ENCODE measurements at regions not wholly inside any gene's neighbourhood (a gene's known extent, or its start where the extent isn't known, plus 50 kb on each side); places are given as distances from the start of the nearest gene placed in this dataset.

DNA sequence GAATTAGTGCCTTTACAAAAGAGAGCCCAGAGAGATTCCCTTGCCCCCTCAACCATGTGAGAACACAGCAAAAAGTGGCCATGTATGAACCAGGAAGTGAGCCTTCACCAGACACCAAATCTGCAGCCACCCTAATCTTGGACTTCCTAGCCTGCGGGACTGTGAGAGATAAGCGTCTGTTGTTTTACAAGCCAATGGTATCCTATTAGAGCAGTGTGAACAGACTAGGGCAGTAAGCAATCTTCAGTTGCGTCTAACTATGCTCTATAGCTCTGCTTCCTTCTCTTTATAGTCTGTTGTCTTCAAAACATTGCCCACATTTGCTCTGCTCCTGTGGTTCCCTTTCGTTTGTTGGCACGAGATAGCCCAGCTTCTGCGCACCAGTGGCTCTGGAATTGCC lies 109.5 kb upstream of the FNDC3A start (continued):
- TF ChIP-seq, protein P1, sequence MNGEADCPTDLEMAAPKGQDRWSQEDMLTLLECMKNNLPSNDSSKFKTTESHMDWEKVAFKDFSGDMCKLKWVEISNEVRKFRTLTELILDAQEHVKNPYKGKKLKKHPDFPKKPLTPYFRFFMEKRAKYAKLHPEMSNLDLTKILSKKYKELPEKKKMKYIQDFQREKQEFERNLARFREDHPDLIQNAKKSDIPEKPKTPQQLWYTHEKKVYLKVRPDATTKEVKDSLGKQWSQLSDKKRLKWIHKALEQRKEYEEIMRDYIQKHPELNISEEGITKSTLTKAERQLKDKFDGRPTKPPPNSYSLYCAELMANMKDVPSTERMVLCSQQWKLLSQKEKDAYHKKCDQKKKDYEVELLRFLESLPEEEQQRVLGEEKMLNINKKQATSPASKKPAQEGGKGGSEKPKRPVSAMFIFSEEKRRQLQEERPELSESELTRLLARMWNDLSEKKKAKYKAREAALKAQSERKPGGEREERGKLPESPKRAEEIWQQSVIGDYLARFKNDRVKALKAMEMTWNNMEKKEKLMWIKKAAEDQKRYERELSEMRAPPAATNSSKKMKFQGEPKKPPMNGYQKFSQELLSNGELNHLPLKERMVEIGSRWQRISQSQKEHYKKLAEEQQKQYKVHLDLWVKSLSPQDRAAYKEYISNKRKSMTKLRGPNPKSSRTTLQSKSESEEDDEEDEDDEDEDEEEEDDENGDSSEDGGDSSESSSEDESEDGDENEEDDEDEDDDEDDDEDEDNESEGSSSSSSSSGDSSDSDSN (IDR thresholded peaks at IDR 0.05; ENCODE audit: borderline replicate concordance in 1 of 2, low read depth in 2 of 2, low read length in 2 of 2), result no peak
- TF ChIP-seq HDAC3 (IDR thresholded peaks at IDR 0.05; ENCODE audit: borderline replicate concordance, partially characterized antibody) (no peak), ZNF551 (CRISPR knock-in tag; IDR thresholded peaks at IDR 0.05) (no peak), NR2C2 (CRISPR knock-in tag; IDR thresholded peaks at IDR 0.05) (no peak), NR2C2 (tag; IDR thresholded peaks at IDR 0.05) (no peak), KLF6 (CRISPR knock-in tag; IDR thresholded peaks at IDR 0.05; ENCODE audit: borderline replicate concordance) (no peak), POLR2G (IDR thresholded peaks at IDR 0.05; ENCODE audit: low read depth, low read length) (no peak), TRIM28 (IDR thresholded peaks at IDR 0.05) (no peak), ZNF584 (CRISPR knock-in tag; IDR thresholded peaks at IDR 0.05; ENCODE audit: low read depth) (0 out of 2 replicates have a peak, but pooled peaks have one; percentile 34), ETS2 (tag; IDR thresholded peaks at IDR 0.05; ENCODE audit: borderline replicate concordance, poor library complexity, severe bottlenecking) (no peak), SMARCC2 (IDR thresholded peaks at IDR 0.05; ENCODE audit: low read depth) (no peak), NBN (IDR thresholded peaks at IDR 0.05; ENCODE audit: low read depth) (no peak), RAD21 (CRISPR knock-in tag; conservative IDR thresholded peaks at IDR 0.05 in 1 of 2, IDR thresholded peaks at IDR 0.05 in 1 of 2) (no peak), TBL1XR1 (IDR thresholded peaks at IDR 0.05; ENCODE audit: low read length in 2 of 2) (no peak)
- TF ChIP-seq, protein P2, sequence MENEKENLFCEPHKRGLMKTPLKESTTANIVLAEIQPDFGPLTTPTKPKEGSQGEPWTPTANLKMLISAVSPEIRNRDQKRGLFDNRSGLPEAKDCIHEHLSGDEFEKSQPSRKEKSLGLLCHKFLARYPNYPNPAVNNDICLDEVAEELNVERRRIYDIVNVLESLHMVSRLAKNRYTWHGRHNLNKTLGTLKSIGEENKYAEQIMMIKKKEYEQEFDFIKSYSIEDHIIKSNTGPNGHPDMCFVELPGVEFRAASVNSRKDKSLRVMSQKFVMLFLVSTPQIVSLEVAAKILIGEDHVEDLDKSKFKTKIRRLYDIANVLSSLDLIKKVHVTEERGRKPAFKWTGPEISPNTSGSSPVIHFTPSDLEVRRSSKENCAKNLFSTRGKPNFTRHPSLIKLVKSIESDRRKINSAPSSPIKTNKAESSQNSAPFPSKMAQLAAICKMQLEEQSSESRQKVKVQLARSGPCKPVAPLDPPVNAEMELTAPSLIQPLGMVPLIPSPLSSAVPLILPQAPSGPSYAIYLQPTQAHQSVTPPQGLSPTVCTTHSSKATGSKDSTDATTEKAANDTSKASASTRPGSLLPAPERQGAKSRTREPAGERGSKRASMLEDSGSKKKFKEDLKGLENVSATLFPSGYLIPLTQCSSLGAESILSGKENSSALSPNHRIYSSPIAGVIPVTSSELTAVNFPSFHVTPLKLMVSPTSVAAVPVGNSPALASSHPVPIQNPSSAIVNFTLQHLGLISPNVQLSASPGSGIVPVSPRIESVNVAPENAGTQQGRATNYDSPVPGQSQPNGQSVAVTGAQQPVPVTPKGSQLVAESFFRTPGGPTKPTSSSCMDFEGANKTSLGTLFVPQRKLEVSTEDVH (IDR thresholded peaks at IDR 0.05; ENCODE audit: low read depth, partially characterized antibody), result no peak
- TF ChIP-seq, protein P3, sequence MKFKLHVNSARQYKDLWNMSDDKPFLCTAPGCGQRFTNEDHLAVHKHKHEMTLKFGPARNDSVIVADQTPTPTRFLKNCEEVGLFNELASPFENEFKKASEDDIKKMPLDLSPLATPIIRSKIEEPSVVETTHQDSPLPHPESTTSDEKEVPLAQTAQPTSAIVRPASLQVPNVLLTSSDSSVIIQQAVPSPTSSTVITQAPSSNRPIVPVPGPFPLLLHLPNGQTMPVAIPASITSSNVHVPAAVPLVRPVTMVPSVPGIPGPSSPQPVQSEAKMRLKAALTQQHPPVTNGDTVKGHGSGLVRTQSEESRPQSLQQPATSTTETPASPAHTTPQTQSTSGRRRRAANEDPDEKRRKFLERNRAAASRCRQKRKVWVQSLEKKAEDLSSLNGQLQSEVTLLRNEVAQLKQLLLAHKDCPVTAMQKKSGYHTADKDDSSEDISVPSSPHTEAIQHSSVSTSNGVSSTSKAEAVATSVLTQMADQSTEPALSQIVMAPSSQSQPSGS (CRISPR knock-in tag; IDR thresholded peaks at IDR 0.05), result no peak
- TF ChIP-seq, protein P4, sequence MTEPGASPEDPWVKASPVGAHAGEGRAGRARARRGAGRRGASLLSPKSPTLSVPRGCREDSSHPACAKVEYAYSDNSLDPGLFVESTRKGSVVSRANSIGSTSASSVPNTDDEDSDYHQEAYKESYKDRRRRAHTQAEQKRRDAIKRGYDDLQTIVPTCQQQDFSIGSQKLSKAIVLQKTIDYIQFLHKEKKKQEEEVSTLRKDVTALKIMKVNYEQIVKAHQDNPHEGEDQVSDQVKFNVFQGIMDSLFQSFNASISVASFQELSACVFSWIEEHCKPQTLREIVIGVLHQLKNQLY (CRISPR knock-in tag; conservative IDR thresholded peaks at IDR 0.05), result no peak
- TF ChIP-seq, protein P5, sequence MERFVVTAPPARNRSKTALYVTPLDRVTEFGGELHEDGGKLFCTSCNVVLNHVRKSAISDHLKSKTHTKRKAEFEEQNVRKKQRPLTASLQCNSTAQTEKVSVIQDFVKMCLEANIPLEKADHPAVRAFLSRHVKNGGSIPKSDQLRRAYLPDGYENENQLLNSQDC (CRISPR knock-in tag; IDR thresholded peaks at IDR 0.05), result no peak
- TF ChIP-seq, protein P6, sequence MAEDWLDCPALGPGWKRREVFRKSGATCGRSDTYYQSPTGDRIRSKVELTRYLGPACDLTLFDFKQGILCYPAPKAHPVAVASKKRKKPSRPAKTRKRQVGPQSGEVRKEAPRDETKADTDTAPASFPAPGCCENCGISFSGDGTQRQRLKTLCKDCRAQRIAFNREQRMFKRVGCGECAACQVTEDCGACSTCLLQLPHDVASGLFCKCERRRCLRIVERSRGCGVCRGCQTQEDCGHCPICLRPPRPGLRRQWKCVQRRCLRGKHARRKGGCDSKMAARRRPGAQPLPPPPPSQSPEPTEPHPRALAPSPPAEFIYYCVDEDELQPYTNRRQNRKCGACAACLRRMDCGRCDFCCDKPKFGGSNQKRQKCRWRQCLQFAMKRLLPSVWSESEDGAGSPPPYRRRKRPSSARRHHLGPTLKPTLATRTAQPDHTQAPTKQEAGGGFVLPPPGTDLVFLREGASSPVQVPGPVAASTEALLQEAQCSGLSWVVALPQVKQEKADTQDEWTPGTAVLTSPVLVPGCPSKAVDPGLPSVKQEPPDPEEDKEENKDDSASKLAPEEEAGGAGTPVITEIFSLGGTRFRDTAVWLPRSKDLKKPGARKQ (CRISPR knock-in tag; IDR thresholded peaks at IDR 0.05), result no peak

Measured in K562 (cell line).